ENCODE measurements at regions not wholly inside any gene's neighbourhood (a gene's known extent, or its start where the extent isn't known, plus 50 kb on each side); places are given as distances from the start of the nearest gene placed in this dataset.

- in situ Hi-C loops (cut with MboI; ENCODE audit: low pct_unique_long_range_greater_than_20kb, low sequenced_read_pairs, unreplicated experiment), result no loop called here
- no peak for DNase-seq (ENCODE audit: low spot score)
- no peak for TF ChIP-seq CTCF (IDR thresholded peaks at IDR 0.05; ENCODE audit: extremely low read depth, insufficient read depth, missing control alignments)
Measured at GRCh38 chr2:153387203-153387602, 91.4 kb downstream of the RPRM start.

GRCh38 chr2:153386481-153386897 lies 92.1 kb downstream of the RPRM start:
- no peak for DNase-seq (ENCODE audit: low spot score)

GRCh38 chr2:153373510-153374279 lies 104.9 kb downstream of the RPRM start:
- TF ChIP-seq CTCF (IDR thresholded peaks at IDR 0.05; ENCODE audit: extremely low read depth, insufficient read depth, missing control alignments), result no peak
- in situ Hi-C loops (cut with MboI; ENCODE audit: low pct_unique_long_range_greater_than_20kb, low sequenced_read_pairs, unreplicated experiment), result no loop called here
- no peak for DNase-seq (ENCODE audit: low spot score)

More at GRCh38 chr2:153386481-153386897, 92.1 kb downstream of the RPRM start:
- TF ChIP-seq CTCF (IDR thresholded peaks at IDR 0.05; ENCODE audit: extremely low read depth, insufficient read depth, missing control alignments), result no peak
- in situ Hi-C loops (cut with MboI; ENCODE audit: low pct_unique_long_range_greater_than_20kb, low sequenced_read_pairs, unreplicated experiment), result no loop called here

- DNase-seq (ENCODE audit: low spot score), result no peak
- TF ChIP-seq CTCF (IDR thresholded peaks at IDR 0.05; ENCODE audit: extremely low read depth, insufficient read depth, missing control alignments), result no peak
- in situ Hi-C loops (cut with MboI; ENCODE audit: low pct_unique_long_range_greater_than_20kb, low sequenced_read_pairs, unreplicated experiment), result no loop called here
Measured at GRCh38 chr2:153360239-153360638, 118.3 kb downstream of the RPRM start.

- no peak for TF ChIP-seq CTCF (IDR thresholded peaks at IDR 0.05; ENCODE audit: extremely low read depth, insufficient read depth, missing control alignments)
- no peak for DNase-seq (ENCODE audit: low spot score)
- in situ Hi-C loops (cut with MboI; ENCODE audit: low pct_unique_long_range_greater_than_20kb, low sequenced_read_pairs, unreplicated experiment), result no loop called here
Measured at GRCh38 chr2:153354377-153354776, 124.2 kb downstream of the RPRM start.

GRCh38 chr2:153349603-153350002 lies 129.0 kb downstream of the RPRM start:
- TF ChIP-seq CTCF (IDR thresholded peaks at IDR 0.05; ENCODE audit: extremely low read depth, insufficient read depth, missing control alignments), result no peak
- DNase-seq (ENCODE audit: low spot score), result no peak
- in situ Hi-C loops (cut with MboI; ENCODE audit: low pct_unique_long_range_greater_than_20kb, low sequenced_read_pairs, unreplicated experiment), result no loop called here

Data from GM13977 (cell line).